ENCODE measurements at regions not wholly inside any gene's neighbourhood (a gene's known extent, or its start where the extent isn't known, plus 50 kb on each side); places are given as distances from the start of the nearest gene placed in this dataset.

DNA sequence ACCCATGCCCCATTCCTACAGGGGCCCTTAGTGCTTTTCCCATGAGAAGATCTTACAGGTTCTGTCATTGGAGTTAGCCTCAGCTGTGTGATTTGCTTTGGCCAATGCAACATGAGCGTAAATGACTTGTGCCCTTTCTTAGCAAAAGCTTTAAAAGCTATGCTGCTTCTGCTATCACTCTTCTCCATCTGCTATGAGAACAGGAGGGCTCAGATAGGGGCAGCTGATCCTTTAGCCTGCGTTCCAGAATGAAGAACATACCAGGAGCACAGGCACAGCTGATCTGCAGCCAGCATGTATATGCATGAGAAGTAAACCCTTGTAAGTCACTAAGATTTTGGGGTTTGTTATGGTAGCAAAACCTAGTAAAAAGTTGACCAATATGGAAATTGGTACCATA, 218.2 kb downstream of the SH2D4B start:
- H3K27ac ChIP-seq (ENCODE audit: poor library complexity, severe bottlenecking), result no peak overlapping the region
- ATAC-seq (ENCODE audit: low read depth) (no peak), DNase-seq (ENCODE audit: low spot score) (no peak)
- H3K4me1 ChIP-seq (ENCODE audit: insufficient read depth, poor library complexity, severe bottlenecking), result no peaks in the 10 kb centered on the region
- TF ChIP-seq, protein P1, sequence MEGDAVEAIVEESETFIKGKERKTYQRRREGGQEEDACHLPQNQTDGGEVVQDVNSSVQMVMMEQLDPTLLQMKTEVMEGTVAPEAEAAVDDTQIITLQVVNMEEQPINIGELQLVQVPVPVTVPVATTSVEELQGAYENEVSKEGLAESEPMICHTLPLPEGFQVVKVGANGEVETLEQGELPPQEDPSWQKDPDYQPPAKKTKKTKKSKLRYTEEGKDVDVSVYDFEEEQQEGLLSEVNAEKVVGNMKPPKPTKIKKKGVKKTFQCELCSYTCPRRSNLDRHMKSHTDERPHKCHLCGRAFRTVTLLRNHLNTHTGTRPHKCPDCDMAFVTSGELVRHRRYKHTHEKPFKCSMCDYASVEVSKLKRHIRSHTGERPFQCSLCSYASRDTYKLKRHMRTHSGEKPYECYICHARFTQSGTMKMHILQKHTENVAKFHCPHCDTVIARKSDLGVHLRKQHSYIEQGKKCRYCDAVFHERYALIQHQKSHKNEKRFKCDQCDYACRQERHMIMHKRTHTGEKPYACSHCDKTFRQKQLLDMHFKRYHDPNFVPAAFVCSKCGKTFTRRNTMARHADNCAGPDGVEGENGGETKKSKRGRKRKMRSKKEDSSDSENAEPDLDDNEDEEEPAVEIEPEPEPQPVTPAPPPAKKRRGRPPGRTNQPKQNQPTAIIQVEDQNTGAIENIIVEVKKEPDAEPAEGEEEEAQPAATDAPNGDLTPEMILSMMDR (IDR thresholded peaks at IDR 0.05; ENCODE audit: poor library complexity, severe bottlenecking), result no peak
- H3K27me3 ChIP-seq (ENCODE audit: insufficient read depth, poor library complexity, severe bottlenecking), result no peaks in the 10 kb centered on the region
- no peaks in the 10 kb centered on the region for H3K9me3 ChIP-seq (ENCODE audit: severe bottlenecking)
- no peaks in the 10 kb centered on the region for H3K36me3 ChIP-seq (ENCODE audit: low read depth)
- H3K4me3 ChIP-seq (ENCODE audit: severe bottlenecking), result no peak overlapping the region

DNA sequence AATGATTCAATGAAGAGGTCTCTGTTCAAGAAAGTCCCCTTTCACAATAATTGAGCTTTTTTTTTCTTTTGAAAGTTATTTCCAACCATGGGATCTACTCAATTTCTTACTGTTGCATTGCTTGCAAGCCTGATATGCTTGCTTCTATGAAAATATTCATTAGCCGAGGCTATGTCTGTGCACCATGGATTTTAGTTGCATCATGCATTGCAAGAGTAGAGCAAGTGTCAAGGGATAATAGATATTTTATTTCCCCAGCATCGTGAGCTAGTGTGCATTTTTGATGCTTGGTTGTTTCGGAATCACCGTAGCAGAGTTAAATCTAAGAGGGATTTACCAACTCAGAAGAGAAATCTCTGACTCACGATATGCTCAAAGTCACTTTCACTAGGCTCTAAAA, 222.0 kb downstream of the SH2D4B start:
- Histone ChIP-seq H3K4me1 (ENCODE audit: insufficient read depth, poor library complexity, severe bottlenecking) (no peaks in the 10 kb centered on the region), H3K4me3 (ENCODE audit: severe bottlenecking) (no peak overlapping the region), H3K36me3 (ENCODE audit: low read depth) (no peaks in the 10 kb centered on the region), H3K9me3 (ENCODE audit: severe bottlenecking) (no peaks in the 10 kb centered on the region), H3K27ac (ENCODE audit: poor library complexity, severe bottlenecking) (no peak overlapping the region), H3K27me3 (ENCODE audit: insufficient read depth, poor library complexity, severe bottlenecking) (no peaks in the 10 kb centered on the region)
- no peak for ATAC-seq (ENCODE audit: low read depth)
- no peak for DNase-seq (ENCODE audit: low spot score)
- TF ChIP-seq, protein P1 (IDR thresholded peaks at IDR 0.05; ENCODE audit: poor library complexity, severe bottlenecking), result no peak

DNA sequence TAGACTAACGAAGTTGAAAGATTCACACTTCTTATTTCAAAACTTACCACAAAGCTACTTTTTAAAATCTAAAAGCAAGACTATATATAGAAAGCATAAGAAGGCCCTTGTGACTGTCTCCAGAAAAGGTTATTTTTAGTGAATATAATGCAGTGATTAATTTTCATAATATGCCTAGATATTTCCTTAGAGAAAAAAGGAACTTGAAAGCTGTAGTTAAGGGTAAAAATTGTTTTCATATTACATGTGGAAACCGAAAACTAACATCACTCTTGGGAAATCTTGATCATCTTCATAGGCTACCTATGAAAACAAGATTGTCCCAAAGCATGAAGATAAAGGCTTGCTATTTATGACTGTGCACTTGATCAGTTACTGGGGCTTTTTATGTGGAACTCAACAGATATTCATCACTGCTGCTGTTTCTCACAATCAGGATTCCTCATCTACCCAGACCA, 223.2 kb downstream of the SH2D4B start:
- H3K27ac ChIP-seq (ENCODE audit: poor library complexity, severe bottlenecking), result no peak overlapping the region
- H3K36me3 ChIP-seq (ENCODE audit: low read depth), result no peaks in the 10 kb centered on the region
- no peaks in the 10 kb centered on the region for H3K9me3 ChIP-seq (ENCODE audit: severe bottlenecking)
- H3K4me3 ChIP-seq (ENCODE audit: severe bottlenecking), result no peak overlapping the region
- peaks cover 2% of the 10 kb centered on the region for H3K27me3 ChIP-seq (ENCODE audit: insufficient read depth, poor library complexity, severe bottlenecking)
- no peak for DNase-seq (ENCODE audit: low spot score)
- H3K4me1 ChIP-seq (ENCODE audit: insufficient read depth, poor library complexity, severe bottlenecking), result no peaks in the 10 kb centered on the region
- TF ChIP-seq, protein P1 (IDR thresholded peaks at IDR 0.05; ENCODE audit: poor library complexity, severe bottlenecking), result no peak
- no peak for ATAC-seq (ENCODE audit: low read depth)

DNA sequence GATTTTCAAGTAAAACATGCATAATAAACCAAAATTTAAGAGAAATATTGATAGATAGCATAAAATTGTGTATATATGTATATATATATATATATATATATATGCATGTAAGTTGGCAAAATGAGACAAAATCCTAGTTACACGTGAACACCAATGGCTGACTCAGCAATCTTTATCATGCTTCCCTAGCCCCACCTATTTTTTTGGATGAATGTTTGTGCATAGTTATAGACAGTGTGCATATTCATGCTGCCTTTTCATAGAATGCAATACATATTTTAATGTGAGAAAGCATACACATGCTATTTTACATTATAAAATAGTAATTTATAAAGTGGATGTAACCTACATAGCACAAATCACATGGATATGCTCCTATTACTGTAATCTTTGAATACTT, 230.3 kb downstream of the SH2D4B start:
- no peak for ATAC-seq (ENCODE audit: low read depth)
- Histone ChIP-seq H3K9me3 (ENCODE audit: severe bottlenecking) (no peaks in the 10 kb centered on the region), H3K27ac (ENCODE audit: poor library complexity, severe bottlenecking) (no peak overlapping the region), H3K4me1 (ENCODE audit: insufficient read depth, poor library complexity, severe bottlenecking) (no peaks in the 10 kb centered on the region), H3K4me3 (ENCODE audit: severe bottlenecking) (no peak overlapping the region), H3K27me3 (ENCODE audit: insufficient read depth, poor library complexity, severe bottlenecking) (peaks cover 11% of the 10 kb centered on the region), H3K36me3 (ENCODE audit: low read depth) (no peaks in the 10 kb centered on the region)
- DNase-seq (ENCODE audit: low spot score), result no peak
- TF ChIP-seq, protein P1 (IDR thresholded peaks at IDR 0.05; ENCODE audit: poor library complexity, severe bottlenecking), result no peak

DNA sequence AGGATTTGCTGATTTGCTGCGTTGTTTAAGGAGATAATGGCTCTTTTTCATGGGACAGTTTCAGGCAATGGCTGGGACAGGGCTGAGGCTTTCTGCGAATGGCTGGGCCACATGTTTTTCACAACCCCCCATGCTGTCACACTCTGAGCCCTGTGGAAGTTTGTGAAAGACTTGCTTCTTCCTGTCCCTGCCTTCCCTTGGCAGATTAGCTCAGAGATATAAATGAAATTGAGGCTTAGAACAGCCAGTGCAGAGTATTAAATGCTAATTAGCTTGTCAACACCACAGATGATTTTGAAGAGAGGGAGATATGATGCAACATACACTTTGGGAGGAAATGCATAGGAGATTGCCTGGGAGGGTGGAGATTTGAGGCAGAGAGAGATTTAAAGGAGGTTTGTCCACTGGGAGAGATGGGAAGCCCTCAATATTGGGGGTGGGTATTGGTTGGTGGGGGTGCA, 232.0 kb downstream of the SH2D4B start:
- Histone ChIP-seq H3K36me3 (ENCODE audit: low read depth) (no peaks in the 10 kb centered on the region), H3K27me3 (ENCODE audit: insufficient read depth, poor library complexity, severe bottlenecking) (peaks cover 11% of the 10 kb centered on the region), H3K27ac (ENCODE audit: poor library complexity, severe bottlenecking) (no peak overlapping the region), H3K4me1 (ENCODE audit: insufficient read depth, poor library complexity, severe bottlenecking) (no peaks in the 10 kb centered on the region), H3K4me3 (ENCODE audit: severe bottlenecking) (no peak overlapping the region), H3K9me3 (ENCODE audit: severe bottlenecking) (no peaks in the 10 kb centered on the region)
- DNase-seq (ENCODE audit: low spot score), result no peak
- ATAC-seq (ENCODE audit: low read depth), result no peak
- TF ChIP-seq, protein P1 (IDR thresholded peaks at IDR 0.05; ENCODE audit: poor library complexity, severe bottlenecking), result no peak

Data from RWPE2 (cell line).